Smooth muscle cell (in vitro differentiated cells): ENCODE measurements at regions not wholly inside any gene's neighbourhood (a gene's known extent, or its start where the extent isn't known, plus 50 kb on each side); places are given as distances from the start of the nearest gene placed in this dataset.

Experiments used
- DNase-seq: peaks from one replicate; lab custom pipeline; 2025; ENCODE audit not compliant: unreplicated experiment; lab: John Stamatoyannopoulos, UW
- H2AFZ ChIP-seq: fragments of 200-600 bp; sonication (generic); 2 replicates; pipeline ENCODE4 v1.6.0; 2016; ENCODE audit warnings: antibody characterized with exemption, low read depth, mild to moderate bottlenecking
- H3F3A ChIP-seq: fragments of 200-600 bp; sonication (generic); 2 replicates; pipeline ENCODE4 v1.6.0; 2017; ENCODE audit warnings: antibody characterized with exemption, low read depth
- H3K27ac ChIP-seq: fragments of 200-600 bp; sonication (generic); 2 replicates; pipeline ENCODE4 v1.5.1; 2016; ENCODE audit warnings: low read depth, mild to moderate bottlenecking
- H3K27me3 ChIP-seq: fragments of 200-600 bp; sonication (generic); 2 replicates; pipeline ENCODE4 v1.6.1; 2016; ENCODE audit warnings: low read depth, mild to moderate bottlenecking
- H3K36me3 ChIP-seq: fragments of 200-600 bp; sonication (generic); 2 replicates; pipeline ENCODE4 v1.5.1; 2016; ENCODE audit warnings: low read depth
- H3K4me1 ChIP-seq: fragments of 200-600 bp; sonication (generic); 2 replicates; pipeline ENCODE4 v1.5.1; 2016; ENCODE audit warnings: low read depth
- H3K4me2 ChIP-seq: fragments of 200-600 bp; sonication (generic); 2 replicates; pipeline ENCODE4 v1.6.0; 2016; ENCODE audit warnings: mild to moderate bottlenecking
- H3K4me3 ChIP-seq: fragments of 200-600 bp; sonication (generic); 2 replicates; pipeline ENCODE4 v1.5.1; 2016; ENCODE audit warnings: mild to moderate bottlenecking
- H3K79me2 ChIP-seq: fragments of 200-600 bp; sonication (generic); 2 replicates; pipeline ENCODE4 v1.6.0; 2016; ENCODE audit warnings: low read depth, mild to moderate bottlenecking
- H3K9ac ChIP-seq: fragments of 200-600 bp; sonication (generic); 2 replicates; pipeline ENCODE4 v1.6.0; 2016; ENCODE audit warnings: low read depth
- H3K9me3 ChIP-seq: fragments of 200-600 bp; sonication (generic); replicated peaks from 2 replicates; pipeline ENCODE4 v1.5.1; 2016; ENCODE audit warnings: low read depth
- H4K20me1 ChIP-seq: fragments of 200-600 bp; sonication (generic); 2 replicates; pipeline ENCODE4 v1.6.0; 2016; ENCODE audit warnings: low read depth
- WGBS: methylation state at CpG from one replicate; pipeline ENCODE4 v1.1.7; 2016; ENCODE audit warnings: low lambda C conversion rate; 5-methylcytosine and 5-hydroxymethylcytosine counted together
- TF ChIP-seq, protein P1 (sequence below): fragments of 200-600 bp; sonication (generic); IDR thresholded peaks from 2 replicates; pipeline ENCODE4 v1.5.1; 2017; ENCODE audit warnings: borderline replicate concordance, mild to moderate bottlenecking, antibody characterized with exemption; ENCODE audit not compliant: insufficient read depth, poor library complexity, severe bottlenecking

DNA sequence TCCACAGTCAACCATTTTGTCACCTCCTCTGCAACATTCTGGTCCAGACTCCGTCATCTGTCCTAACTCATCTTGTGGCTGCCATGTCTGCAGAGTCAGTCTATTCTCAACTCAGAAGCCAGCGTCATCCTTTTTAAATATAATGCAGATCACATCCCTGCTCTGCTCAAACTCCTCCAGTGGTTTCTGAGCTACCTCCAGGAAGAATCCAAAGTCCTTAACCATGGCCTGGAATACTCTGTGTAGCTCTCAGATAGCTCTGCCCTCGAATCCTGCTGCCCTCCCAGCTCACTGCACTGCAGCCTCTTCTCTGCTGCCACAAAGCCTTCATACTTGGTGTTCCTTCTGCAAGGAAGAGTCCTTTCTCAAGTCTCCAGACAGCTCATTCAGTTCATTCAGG, 190.8 kb downstream of the FOXO1 start:
- WGBS, result 96% methylated on average over 3 of the region's 3 CpGs
- TF ChIP-seq, protein P1, sequence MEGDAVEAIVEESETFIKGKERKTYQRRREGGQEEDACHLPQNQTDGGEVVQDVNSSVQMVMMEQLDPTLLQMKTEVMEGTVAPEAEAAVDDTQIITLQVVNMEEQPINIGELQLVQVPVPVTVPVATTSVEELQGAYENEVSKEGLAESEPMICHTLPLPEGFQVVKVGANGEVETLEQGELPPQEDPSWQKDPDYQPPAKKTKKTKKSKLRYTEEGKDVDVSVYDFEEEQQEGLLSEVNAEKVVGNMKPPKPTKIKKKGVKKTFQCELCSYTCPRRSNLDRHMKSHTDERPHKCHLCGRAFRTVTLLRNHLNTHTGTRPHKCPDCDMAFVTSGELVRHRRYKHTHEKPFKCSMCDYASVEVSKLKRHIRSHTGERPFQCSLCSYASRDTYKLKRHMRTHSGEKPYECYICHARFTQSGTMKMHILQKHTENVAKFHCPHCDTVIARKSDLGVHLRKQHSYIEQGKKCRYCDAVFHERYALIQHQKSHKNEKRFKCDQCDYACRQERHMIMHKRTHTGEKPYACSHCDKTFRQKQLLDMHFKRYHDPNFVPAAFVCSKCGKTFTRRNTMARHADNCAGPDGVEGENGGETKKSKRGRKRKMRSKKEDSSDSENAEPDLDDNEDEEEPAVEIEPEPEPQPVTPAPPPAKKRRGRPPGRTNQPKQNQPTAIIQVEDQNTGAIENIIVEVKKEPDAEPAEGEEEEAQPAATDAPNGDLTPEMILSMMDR, result no peak
- H3K36me3 ChIP-seq, result no peaks in the 10 kb centered on the region
- H3K9ac ChIP-seq, result no peak overlapping the region
- no peaks in the 10 kb centered on the region for H3K9me3 ChIP-seq
- H3K27ac ChIP-seq, result no peak overlapping the region
- H3K4me2 ChIP-seq, result no peak overlapping the region
- DNase-seq, result no peak
- H4K20me1 ChIP-seq, result no peaks in the 10 kb centered on the region
- no peaks in the 10 kb centered on the region for H3F3A ChIP-seq
- H3K4me3 ChIP-seq, result no peak overlapping the region
- H2AFZ ChIP-seq, result no peak overlapping the region
- peaks cover 21% of the 10 kb centered on the region for H3K4me1 ChIP-seq
- H3K27me3 ChIP-seq, result no peaks in the 10 kb centered on the region
- H3K79me2 ChIP-seq, result no peaks in the 10 kb centered on the region

DNA sequence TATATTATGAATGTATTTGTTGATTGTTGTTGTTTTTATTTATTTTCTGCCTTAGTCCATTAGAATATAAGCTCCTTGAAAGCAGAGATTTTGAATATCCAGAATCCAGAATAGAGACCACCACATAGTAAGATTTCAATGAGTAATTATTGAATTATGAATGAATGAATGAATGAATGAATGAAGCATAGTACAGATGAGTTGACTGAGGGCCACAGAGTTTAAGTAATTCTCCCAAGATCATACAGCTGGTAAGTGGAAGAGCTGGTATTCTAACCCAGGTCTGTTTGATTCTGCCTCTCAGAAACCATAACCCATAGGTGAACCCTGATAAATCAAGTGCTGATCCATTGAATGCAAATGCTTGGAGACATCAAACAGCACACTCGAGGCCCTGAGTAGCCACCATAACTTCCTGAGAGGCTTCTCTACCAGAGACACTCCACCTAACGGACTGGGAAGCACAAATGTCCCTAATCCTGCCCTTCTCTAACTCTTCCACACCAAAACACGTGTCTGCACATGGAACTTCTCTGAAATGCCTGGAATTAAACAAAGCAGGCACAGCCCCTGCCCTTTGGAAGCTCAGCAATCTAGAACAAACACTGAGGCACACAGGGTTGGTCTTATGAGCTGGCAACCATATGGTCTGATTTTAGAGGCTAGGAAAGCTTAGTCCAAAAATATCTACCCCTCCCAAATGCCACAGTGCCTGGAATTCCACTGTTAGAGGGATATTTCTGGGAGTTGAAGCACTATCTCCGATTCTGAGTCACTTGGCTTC, 190.1 kb downstream of the FOXO1 start:
- peak overlapping the region; percentile 55 for H3K4me2 ChIP-seq

DNA sequence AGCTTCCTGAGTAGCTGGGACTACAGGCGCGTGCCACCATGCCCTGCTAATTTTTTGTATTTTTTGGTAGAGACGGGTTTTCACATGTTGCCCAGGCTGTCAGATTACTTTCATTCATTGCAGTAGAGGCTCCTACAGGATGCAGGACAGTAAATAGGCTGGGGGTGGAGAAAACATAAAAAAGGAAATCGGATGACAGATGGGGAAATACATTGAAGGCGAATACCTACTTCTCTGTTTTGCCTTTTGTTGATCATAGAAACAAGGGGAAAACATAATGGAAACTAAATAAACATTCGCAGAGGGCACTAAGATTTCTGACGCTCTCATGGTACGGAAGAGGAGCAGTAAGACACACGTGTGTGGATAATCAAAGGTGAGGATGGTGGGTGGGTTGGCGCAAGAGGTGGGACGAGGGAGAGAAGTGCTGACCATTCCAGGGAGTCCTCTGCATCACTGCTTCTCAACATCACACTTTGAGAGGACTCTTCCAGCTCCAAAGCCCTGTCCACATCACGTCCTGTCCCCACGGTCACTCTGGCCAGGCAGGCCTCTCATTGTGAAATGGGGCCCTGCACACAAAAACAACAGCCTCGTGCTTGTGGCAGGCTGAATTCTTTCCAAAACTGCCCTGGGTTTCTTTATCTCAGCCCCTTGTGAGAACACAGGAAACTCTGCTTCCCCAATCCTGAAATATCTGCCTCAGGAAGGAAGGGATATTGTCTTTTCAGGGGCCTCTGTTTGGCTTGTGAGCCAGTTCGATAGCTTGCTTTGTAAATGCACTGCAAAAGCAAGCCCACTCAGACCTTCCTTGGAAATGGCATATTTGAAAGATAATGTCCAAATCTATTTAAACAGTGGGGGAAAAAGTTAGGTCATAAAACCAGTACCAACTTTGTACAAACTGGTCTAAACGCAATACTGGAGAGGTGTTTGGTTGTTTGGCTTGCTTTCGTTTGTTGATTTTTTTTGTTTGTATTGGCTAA, 188.5 kb downstream of the FOXO1 start:
- WGBS, result 73% methylated on average over 17 of the region's 17 CpGs
- no peaks in the 10 kb centered on the region for H3K36me3 ChIP-seq
- H4K20me1 ChIP-seq, result no peaks in the 10 kb centered on the region
- H3K27ac ChIP-seq, result no peak overlapping the region
- TF ChIP-seq, protein P1, result no peak
- H3K79me2 ChIP-seq, result no peaks in the 10 kb centered on the region
- no peaks in the 10 kb centered on the region for H3K9me3 ChIP-seq
- no peaks in the 10 kb centered on the region for H3F3A ChIP-seq
- H3K4me2 ChIP-seq, result peak overlapping the region; percentile 68
- no peak overlapping the region for H3K4me3 ChIP-seq
- DNase-seq, result no peak
- H2AFZ ChIP-seq, result peak overlapping the region; percentile 85
- no peaks in the 10 kb centered on the region for H3K27me3 ChIP-seq
- peaks cover 21% of the 10 kb centered on the region for H3K4me1 ChIP-seq
- no peak overlapping the region for H3K9ac ChIP-seq

More for the DNA sequence above, 190.1 kb downstream of the FOXO1 start:
- H4K20me1 ChIP-seq, result no peaks in the 10 kb centered on the region
- no peak overlapping the region for H3K27ac ChIP-seq
- no peaks in the 10 kb centered on the region for H3K27me3 ChIP-seq
- peaks cover 21% of the 10 kb centered on the region for H3K4me1 ChIP-seq
- no peak for DNase-seq
- peak overlapping the region; percentile 37 for H2AFZ ChIP-seq
- no peak overlapping the region for H3K4me3 ChIP-seq
- TF ChIP-seq, protein P1, result no peak
- H3F3A ChIP-seq, result no peaks in the 10 kb centered on the region
- no peak overlapping the region for H3K9ac ChIP-seq
- H3K79me2 ChIP-seq, result no peaks in the 10 kb centered on the region
- H3K36me3 ChIP-seq, result no peaks in the 10 kb centered on the region
- H3K9me3 ChIP-seq, result no peaks in the 10 kb centered on the region
- 35% methylated on average over 4 of the region's 4 CpGs for WGBS
